ENCODE measurements at regions not wholly inside any gene's neighbourhood (a gene's known extent, or its start where the extent isn't known, plus 50 kb on each side); places are given as distances from the start of the nearest gene placed in this dataset.

DNA sequence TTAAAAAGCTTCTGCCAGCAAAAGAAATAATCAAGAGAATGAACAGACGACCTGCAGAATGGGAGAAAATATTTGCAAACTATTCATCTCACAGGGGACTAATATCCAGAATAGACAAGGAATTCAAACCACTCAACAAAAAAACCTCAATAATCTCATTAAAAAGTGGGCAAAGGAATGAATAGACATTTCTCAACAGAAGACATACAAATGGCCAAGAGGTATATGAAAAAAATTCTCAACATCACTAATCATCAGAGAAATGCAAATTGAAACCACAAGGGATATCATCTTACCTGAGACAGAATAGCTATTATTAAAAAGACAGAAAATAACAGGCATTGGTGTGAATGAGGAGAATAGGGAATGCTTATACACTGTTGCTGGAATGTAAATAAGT is 270.0 kb downstream of the DACT1 start:
- TF ChIP-seq, protein P1, sequence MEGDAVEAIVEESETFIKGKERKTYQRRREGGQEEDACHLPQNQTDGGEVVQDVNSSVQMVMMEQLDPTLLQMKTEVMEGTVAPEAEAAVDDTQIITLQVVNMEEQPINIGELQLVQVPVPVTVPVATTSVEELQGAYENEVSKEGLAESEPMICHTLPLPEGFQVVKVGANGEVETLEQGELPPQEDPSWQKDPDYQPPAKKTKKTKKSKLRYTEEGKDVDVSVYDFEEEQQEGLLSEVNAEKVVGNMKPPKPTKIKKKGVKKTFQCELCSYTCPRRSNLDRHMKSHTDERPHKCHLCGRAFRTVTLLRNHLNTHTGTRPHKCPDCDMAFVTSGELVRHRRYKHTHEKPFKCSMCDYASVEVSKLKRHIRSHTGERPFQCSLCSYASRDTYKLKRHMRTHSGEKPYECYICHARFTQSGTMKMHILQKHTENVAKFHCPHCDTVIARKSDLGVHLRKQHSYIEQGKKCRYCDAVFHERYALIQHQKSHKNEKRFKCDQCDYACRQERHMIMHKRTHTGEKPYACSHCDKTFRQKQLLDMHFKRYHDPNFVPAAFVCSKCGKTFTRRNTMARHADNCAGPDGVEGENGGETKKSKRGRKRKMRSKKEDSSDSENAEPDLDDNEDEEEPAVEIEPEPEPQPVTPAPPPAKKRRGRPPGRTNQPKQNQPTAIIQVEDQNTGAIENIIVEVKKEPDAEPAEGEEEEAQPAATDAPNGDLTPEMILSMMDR (IDR thresholded peaks at IDR 0.05; ENCODE audit: extremely low read depth in 1 of 2, insufficient read depth in 1 of 2, low read depth in 1 of 2, low read length in 2 of 2) = no peak
- TF ChIP-seq EZH2 (IDR thresholded peaks at IDR 0.05; ENCODE audit: borderline replicate concordance, low read depth, low read length, severe bottlenecking) = no peak
- no peak for TF ChIP-seq JUN (IDR thresholded peaks at IDR 0.05; ENCODE audit: borderline replicate concordance, insufficient read depth, insufficient read length, low read depth)
- no peak for TF ChIP-seq POLR2A (IDR thresholded peaks at IDR 0.05; ENCODE audit: low read depth, low read length)
- TF ChIP-seq FOS (IDR thresholded peaks at IDR 0.05; ENCODE audit: borderline replicate concordance, insufficient read depth, low read length) = no peak
- TF ChIP-seq POLR2AphosphoS5 (IDR thresholded peaks at IDR 0.05; ENCODE audit: insufficient read depth, low read depth, low read length) = no peak
- TF ChIP-seq, protein P2, sequence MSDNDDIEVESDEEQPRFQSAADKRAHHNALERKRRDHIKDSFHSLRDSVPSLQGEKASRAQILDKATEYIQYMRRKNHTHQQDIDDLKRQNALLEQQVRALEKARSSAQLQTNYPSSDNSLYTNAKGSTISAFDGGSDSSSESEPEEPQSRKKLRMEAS (IDR thresholded peaks at IDR 0.05; ENCODE audit: insufficient read depth, insufficient read length) = no peak
- TF ChIP-seq GATA2 (IDR thresholded peaks at IDR 0.05; ENCODE audit: insufficient read depth, insufficient read length, low read depth, low read length) = no peak
